HCT116 (cell line): ENCODE measurements at regions not wholly inside any gene's neighbourhood (a gene's known extent, or its start where the extent isn't known, plus 50 kb on each side); places are given as distances from the start of the nearest gene placed in this dataset.

Experiments used
- ATAC-seq: fragments of 200-7000 bp; cut with Tn5 transposase; 2 replicates; pipeline ENCODE4 v1.9.1; 2020; ENCODE audit warnings: mild to moderate bottlenecking, moderate library complexity
- BruUV-seq: library from RNA; stranded (reverse); fragments of 400-500 nt; replicated peaks from 2 replicates; lab custom pipeline; 2021; lab: Mats Ljungman, UMichigan
- CTCF ChIA-PET: fragments of 300-600 bp; sonication (Branson Sonifier 250); formaldehyde crosslinking; loops from one replicate; lab custom pipeline; 2021; ENCODE audit warnings: antibody characterized with exemption; lab: Charles Lee
- POLR2A ChIA-PET: fragments of 300-600, 350-600 bp; sonication (Branson Sonifier 250); formaldehyde crosslinking; loops from one replicate; lab custom pipeline; 2021; ENCODE audit warnings: antibody characterized with exemption; lab: Charles Lee
- RAD21 ChIA-PET, 2 experiments: fragments of 300-600 bp; sonication (Branson Sonifier 250); formaldehyde crosslinking; loops; one replicate each; lab custom pipeline; 2023; ENCODE audit warnings: low total read pairs in 2 of 2; ENCODE audit not compliant: uncharacterized antibody in 2 of 2, unreplicated experiment in 2 of 2, low non-redundant PET in 1 of 2; lab: Charles Lee
- DNase-seq: peaks from one replicate; pipeline ENCODE4 v3.0.0-alpha.2; 2010; ENCODE audit warnings: low read depth, low spot score
- H2AFZ ChIP-seq: fragments of 200-600 bp; shearing (Covaris generic), sonication (generic); 2 replicates; pipeline ENCODE4 v1.6.1; 2017; ENCODE audit warnings: low read depth, mixed run types, mixed read lengths, antibody characterized with exemption, low read length; ENCODE audit not compliant: poor library complexity, severe bottlenecking
- H3K27ac ChIP-seq: 2 replicates; pipeline ENCODE4 v1.5.1; 2012; ENCODE audit warnings: low read depth, low read length
- H3K27me3 ChIP-seq: fragments of 200-600 bp; sonication (generic); 2 replicates; pipeline ENCODE4 v1.6.1; 2016; ENCODE audit warnings: mixed run types, low read length, mixed read lengths; ENCODE audit not compliant: insufficient read depth
- H3K36me3 ChIP-seq, 2 experiments: fragments of 200-500 bp in 1 of 2; fragments of 200-600 bp in 1 of 2; sonication (Bioruptor generic) in 1 of 2; sonication (generic) in 1 of 2; 2 replicates each; pipeline versions ENCODE4 v1.5.1 to v1.6.1; 2014 to 2016; ENCODE audit warnings: low read length in 2 of 2, inconsistent platforms in 1 of 2, mixed read lengths in 1 of 2, mixed run types in 1 of 2; ENCODE audit not compliant: insufficient read depth in 2 of 2, control insufficient read depth in 1 of 2
- H3K4me1 ChIP-seq, 2 experiments: fragments of 200-600 bp in 1 of 2; sonication (generic) in 1 of 2; 2 replicates each; pipeline versions ENCODE4 v1.5.1 to v1.6.1; 2012 to 2017; ENCODE audit warnings: low read length in 2 of 2, inconsistent platforms in 1 of 2, mild to moderate bottlenecking in 1 of 2, mixed read lengths in 1 of 2, mixed run types in 1 of 2, moderate library complexity in 1 of 2; ENCODE audit not compliant: insufficient read depth in 2 of 2, control insufficient read depth in 1 of 2
- H3K4me2 ChIP-seq: fragments of 200-600 bp; sonication (generic); 2 replicates; pipeline ENCODE4 v1.6.1; 2017; ENCODE audit warnings: mixed run types, low read length, mixed read lengths
- H3K4me3 ChIP-seq, 2 experiments: fragments of 200-600 bp in 1 of 2; sonication (generic) in 1 of 2; replicated peaks in 1 of 2; 2 replicates each; pipeline ENCODE4 v1.5.1; 2011 to 2016; ENCODE audit warnings: low read length in 2 of 2, control low read depth in 1 of 2, low read depth in 1 of 2, mild to moderate bottlenecking in 1 of 2, mixed read lengths in 1 of 2, mixed run types in 1 of 2
- H3K79me2 ChIP-seq: fragments of 200-600 bp; sonication (generic); 2 replicates; pipeline ENCODE4 v1.6.1; 2017; ENCODE audit warnings: mild to moderate bottlenecking, mixed run types, low read length, moderate library complexity, mixed read lengths; ENCODE audit not compliant: insufficient read depth
- H3K9ac ChIP-seq: fragments of 200-600 bp; sonication (generic); 2 replicates; pipeline ENCODE4 v1.6.1; 2016; ENCODE audit warnings: low read length, mixed read lengths
- H3K9me2 ChIP-seq: fragments of 200-600 bp; sonication (generic), shearing (Covaris generic); 2 replicates; pipeline ENCODE4 v1.6.1; 2017; ENCODE audit warnings: mixed run types, mild to moderate bottlenecking, moderate library complexity; ENCODE audit not compliant: insufficient read depth
- H3K9me3 ChIP-seq, 2 experiments: fragments of 200-500 bp in 1 of 2; fragments of 200-600 bp in 1 of 2; sonication (Bioruptor generic) in 1 of 2; sonication (generic) in 1 of 2; 2 replicates each; pipeline ENCODE4 v1.6.1; 2014 to 2017; ENCODE audit warnings: low read length in 2 of 2, mixed read lengths in 2 of 2, inconsistent platforms in 1 of 2, low read depth in 1 of 2, mild to moderate bottlenecking in 1 of 2, mixed run types in 1 of 2, moderate library complexity in 1 of 2; ENCODE audit not compliant: control insufficient read depth in 1 of 2, insufficient read depth in 1 of 2
- H4K20me1 ChIP-seq: fragments of 200-600 bp; sonication (generic), shearing (Covaris generic); 2 replicates; pipeline ENCODE4 v1.6.1; 2017; ENCODE audit warnings: mixed run types, mild to moderate bottlenecking, moderate library complexity; ENCODE audit not compliant: insufficient read depth
- ATF3 ChIP-seq: IDR thresholded peaks from 2 replicates; pipeline ENCODE4 v1.6.1; 2012
- FOSL1 ChIP-seq: IDR thresholded peaks from 2 replicates; pipeline ENCODE4 v1.6.1; 2012; ENCODE audit warnings: low read depth
- JUND ChIP-seq: IDR thresholded peaks from 2 replicates; pipeline ENCODE4 v1.6.1; 2012
- POLR2A ChIP-seq: IDR thresholded peaks from 2 replicates; pipeline ENCODE4 v1.7.0; 2011; ENCODE audit warnings: borderline replicate concordance; ENCODE audit not compliant: insufficient read depth, insufficient read length; ENCODE audit errors: extremely low read depth
- POLR2AphosphoS5 ChIP-seq: IDR thresholded peaks from 2 replicates; pipeline ENCODE4 v1.6.1; 2011; ENCODE audit warnings: mild to moderate bottlenecking, low read depth, low read length, moderate library complexity
- RAD21 ChIP-seq: IDR thresholded peaks from 2 replicates; pipeline ENCODE4 v1.6.1; 2012; ENCODE audit warnings: low read depth, mild to moderate bottlenecking
- YY1 ChIP-seq: IDR thresholded peaks from 2 replicates; pipeline ENCODE4 v1.6.1; 2011; ENCODE audit warnings: low read length, low read depth, moderate library complexity, mild to moderate bottlenecking; ENCODE audit not compliant: insufficient replicate concordance; ENCODE audit errors: extremely low read depth
- ZFX ChIP-seq: fragments of 450-650 bp; IDR thresholded peaks from 2 replicates; pipeline ENCODE4 v1.6.1; 2017
- intact Hi-C: fragments of 100-400 bp; cut with micrococcal nuclease; formaldehyde crosslinking; loops from 2 replicates; pipeline ENCODE4 v1.10.0; 2022

- CTCF ChIA-PET = interaction anchor here (0.7 kb wide), 1 partner anchor 179 kb away, joined by 3 read pairs; no protein-coding TSS in a partner anchor
- Histone ChIP-seq H3K9ac (no peak overlapping the region), H3K4me2 (no peak overlapping the region), H4K20me1 (no peaks in the 10 kb centered on the region), H3K9me3 (no peaks in the 10 kb centered on the region), H3K9me2 (no peaks in the 10 kb centered on the region), H3K27ac (no peak overlapping the region), H3K36me3 (no peaks in the 10 kb centered on the region), H3K79me2 (peaks cover 80% of the 10 kb centered on the region; the same call in 1 of the 2 replicates), H3K4me3 (no peak overlapping the region), H2AFZ (no peak overlapping the region), H3K27me3 (no peaks in the 10 kb centered on the region), H3K4me1 (no peaks in the 10 kb centered on the region)
- DNase-seq = no peak
- ATAC-seq = no peak
- RAD21 ChIA-PET = no interaction called here
- intact Hi-C loops = no loop called here
- TF ChIP-seq FOSL1 (no peak), ATF3 (no peak), JUND (no peak)
- POLR2A ChIA-PET = no interaction called here
- BruUV-seq = no TSS peak
These were observed 295.3 kb downstream of the SEC14L1 start for GRCh38 chr17:77436058-77436442.

- TF ChIP-seq RAD21 = no peak
- no peak for TF ChIP-seq POLR2AphosphoS5
- TF ChIP-seq YY1 = no peak
- no peak for TF ChIP-seq ZFX
- no peak for TF ChIP-seq JUND
- TF ChIP-seq POLR2A = no peak
- TF ChIP-seq, all 23 proteins: peak for 0
- H3K9me2 ChIP-seq = no peaks in the 10 kb centered on the region
- H3K4me2 ChIP-seq = no peak overlapping the region
- no peak overlapping the region for H2AFZ ChIP-seq
- DNase-seq (no peak), ATAC-seq (no peak)
- CTCF ChIA-PET = interaction anchor here (0.7 kb wide), 1 partner anchor 180 kb away, joined by 3 read pairs; no protein-coding TSS in a partner anchor
- H3K27ac ChIP-seq = no peak overlapping the region
- H3K4me1 ChIP-seq = no peaks in the 10 kb centered on the region
- intact Hi-C loops = no loop called here
- no peaks in the 10 kb centered on the region for H3K27me3 ChIP-seq
- no peak overlapping the region for H3K9ac ChIP-seq
- H3K4me3 ChIP-seq = no peak overlapping the region
- no TSS peak for BruUV-seq
- POLR2A ChIA-PET = no interaction called here
- H3K79me2 ChIP-seq = peaks cover 76% of the 10 kb centered on the region; the same call in 1 of the 2 replicates
- RAD21 ChIA-PET = no interaction called here
- no peaks in the 10 kb centered on the region for H4K20me1 ChIP-seq
- no peaks in the 10 kb centered on the region for H3K9me3 ChIP-seq
- no peaks in the 10 kb centered on the region for H3K36me3 ChIP-seq
These were observed 295.7 kb downstream of the SEC14L1 start for GRCh38 chr17:77436481-77436880.
